ENCODE measurements at regions not wholly inside any gene's neighbourhood (a gene's known extent, or its start where the extent isn't known, plus 50 kb on each side); places are given as distances from the start of the nearest gene placed in this dataset.

- DNase-seq = no peak
Observed at GRCh38 chr10:84078771-84079170, 60.5 kb upstream of the GHITM start.

GRCh38 chr10:84084342-84084741, 55.0 kb upstream of the GHITM start:
- no peak for DNase-seq

- DNase-seq = no peak
Observed at GRCh38 chr10:84087202-84087601, 52.1 kb upstream of the GHITM start.

- DNase-seq = no peak
Observed at GRCh38 chr10:84088626-84089025, 50.7 kb upstream of the GHITM start.

GRCh38 chr10:84089162-84089561, 50.1 kb upstream of the GHITM start:
- DNase-seq = no peak

Measured in DMS 273 treated with DMSO at 0.1 percent for 48 hours (cell line).